H1 (cell line): ENCODE measurements at regions not wholly inside any gene's neighbourhood (a gene's known extent, or its start where the extent isn't known, plus 50 kb on each side); places are given as distances from the start of the nearest gene placed in this dataset.

ENCODE experiments used
- CTCF ChIA-PET: fragments of 300-600 bp; sonication (Branson Sonifier 250); formaldehyde crosslinking; loops from one replicate; lab custom pipeline; 2021; ENCODE audit not compliant: partially characterized antibody; lab: Charles Lee
- POLR2A ChIA-PET: fragments of 300-600 bp; sonication (Branson Sonifier 250); formaldehyde crosslinking; loops from one replicate; lab custom pipeline; 2021; ENCODE audit warnings: inconsistent platforms; ENCODE audit not compliant: partially characterized antibody; lab: Charles Lee
- DNase-seq, 2 experiments: peaks; one replicate each; pipeline versions ENCODE4 v3.0.0 to v3.0.0-alpha.2; 2010 to 2022; ENCODE audit warnings: low spot score in 2 of 2, low read depth in 1 of 2, mixed read lengths in 1 of 2
- FAIRE-seq: peaks from 2 replicates; lab custom pipeline; 2011; peaks lifted over from hg19 to GRCh38; lab: Jason Lieb, UNC
- H2AFZ ChIP-seq: 2 replicates; pipeline ENCODE4 v1.8.1; 2012; ENCODE audit warnings: low read length, inconsistent platforms
- H2AK5ac ChIP-seq: 2 replicates; pipeline ENCODE4 v1.6.1; 2013; ENCODE audit warnings: low read depth, low read length
- H2BK120ac ChIP-seq: replicated peaks from 2 replicates; pipeline ENCODE3; 2013; ENCODE audit warnings: low read depth, low read length, inconsistent platforms
- H2BK12ac ChIP-seq: 2 replicates; pipeline ENCODE4 v1.6.1; 2013; ENCODE audit warnings: low read depth, low read length
- H2BK15ac ChIP-seq: 2 replicates; pipeline ENCODE4 v1.6.1; 2013; ENCODE audit warnings: low read length
- H2BK20ac ChIP-seq: 2 replicates; pipeline ENCODE4 v1.6.1; 2013; ENCODE audit warnings: low read length
- H2BK5ac ChIP-seq: 2 replicates; pipeline ENCODE4 v1.6.1; 2013; ENCODE audit warnings: low read depth, low read length
- H3K14ac ChIP-seq: 2 replicates; pipeline ENCODE4 v1.6.1; 2013; ENCODE audit warnings: inconsistent platforms; ENCODE audit not compliant: insufficient read length
- H3K18ac ChIP-seq: 2 replicates; pipeline ENCODE4 v1.6.1; 2013; ENCODE audit warnings: low read length; ENCODE audit errors: extremely low read depth
- H3K23ac ChIP-seq: 2 replicates; pipeline ENCODE4 v1.6.1; 2013; ENCODE audit warnings: inconsistent platforms; ENCODE audit not compliant: insufficient read length
- H3K23me2 ChIP-seq: 2 replicates; pipeline ENCODE4 v1.6.1; 2013; ENCODE audit warnings: low read depth, low read length
- H3K27ac ChIP-seq: 2 replicates; pipeline ENCODE4 v1.6.1; 2011; ENCODE audit warnings: low read depth, low read length, inconsistent platforms
- H3K27me3 ChIP-seq, 4 experiments: replicated peaks in 1 of 4; 1 replicate in 1 of 4; 2 replicates in 3 of 4; pipeline versions ENCODE4 v1.6.1 to v1.8.1; 2011 to 2013; ENCODE audit warnings: low read length in 3 of 4, mild to moderate bottlenecking in 3 of 4, inconsistent platforms in 2 of 4, mixed read lengths in 2 of 4, moderate library complexity in 1 of 4; ENCODE audit not compliant: control insufficient read depth in 3 of 4, insufficient read depth in 3 of 4; ENCODE audit errors: extremely low read depth in 1 of 4
- H3K36me3 ChIP-seq, 4 experiments: 2 replicates each; pipeline versions ENCODE4 v1.6.1 to v1.8.1; 2011 to 2013; ENCODE audit warnings: mild to moderate bottlenecking in 4 of 4, low read length in 3 of 4, moderate library complexity in 2 of 4, control low read depth in 1 of 4, inconsistent platforms in 1 of 4; ENCODE audit not compliant: insufficient read depth in 4 of 4, control insufficient read depth in 2 of 4
- H3K4ac ChIP-seq: replicated peaks from 2 replicates; pipeline ENCODE3; 2013; ENCODE audit warnings: low read length, low read depth, mixed read lengths, inconsistent platforms; ENCODE audit not compliant: insufficient read length
- H3K4me1 ChIP-seq, 4 experiments: replicated peaks in 1 of 4; 1 replicate in 1 of 4; 2 replicates in 3 of 4; pipeline versions ENCODE4 v1.6.1 to v1.8.1; 2011 to 2013; ENCODE audit warnings: low read length in 3 of 4, inconsistent platforms in 2 of 4, mixed read lengths in 1 of 4; ENCODE audit not compliant: insufficient read depth in 4 of 4, control insufficient read depth in 3 of 4
- H3K4me2 ChIP-seq, 2 experiments: 2 replicates each; pipeline versions ENCODE4 v1.6.1 to v1.8.1; 2011 to 2013; ENCODE audit warnings: low read depth in 2 of 2, low read length in 2 of 2, control low read depth in 1 of 2, inconsistent platforms in 1 of 2, mild to moderate bottlenecking in 1 of 2; ENCODE audit not compliant: insufficient read depth in 1 of 2
- H3K4me3 ChIP-seq, 4 experiments: fragments of 200-600, 300-600 bp in 1 of 4; sonication (generic), shearing (Covaris generic), sonication (Bioruptor Twin) in 1 of 4; 2 replicates each; pipeline versions ENCODE4 v1.5.1 to v1.8.1; 2011 to 2016; ENCODE audit warnings: low read length in 4 of 4, low read depth in 3 of 4, control low read depth in 2 of 4, inconsistent platforms in 2 of 4, mild to moderate bottlenecking in 2 of 4, mixed read lengths in 1 of 4, moderate library complexity in 1 of 4; ENCODE audit not compliant: insufficient read depth in 2 of 4; ENCODE audit errors: extremely low read depth in 1 of 4
- H3K56ac ChIP-seq: replicated peaks from 2 replicates; pipeline ENCODE3; 2013; ENCODE audit warnings: low read depth, mild to moderate bottlenecking, mixed read lengths, low read length, inconsistent platforms; ENCODE audit not compliant: insufficient read length
- H3K79me1 ChIP-seq: 2 replicates; pipeline ENCODE4 v1.6.1; 2013; ENCODE audit warnings: low read depth, low read length, control low read depth
- H3K79me2 ChIP-seq, 2 experiments: 2 replicates each; pipeline versions ENCODE4 v1.6.1 to v1.8.1; 2012 to 2013; ENCODE audit warnings: low read length in 2 of 2, mild to moderate bottlenecking in 2 of 2, inconsistent platforms in 1 of 2; ENCODE audit not compliant: insufficient read depth in 2 of 2, control insufficient read depth in 1 of 2
- H3K9ac ChIP-seq, 4 experiments: replicated peaks in 1 of 4; 1 replicate in 1 of 4; 2 replicates in 3 of 4; pipeline versions ENCODE4 v1.6.1 to v1.8.1; 2011 to 2013; ENCODE audit warnings: low read depth in 3 of 4, low read length in 3 of 4, control low read depth in 2 of 4, mild to moderate bottlenecking in 2 of 4, moderate library complexity in 2 of 4, inconsistent platforms in 1 of 4; ENCODE audit errors: extremely low read depth in 1 of 4
- H3K9me3 ChIP-seq, 2 experiments: 2 replicates each; pipeline versions ENCODE4 v1.6.1 to v1.8.1; 2012 to 2013; ENCODE audit warnings: mild to moderate bottlenecking in 2 of 2, moderate library complexity in 2 of 2, control low read depth in 1 of 2, inconsistent platforms in 1 of 2, low read depth in 1 of 2, low read length in 1 of 2, mixed read lengths in 1 of 2; ENCODE audit not compliant: insufficient read depth in 2 of 2
- H4K20me1 ChIP-seq, 2 experiments: replicated peaks in 1 of 2; 2 replicates each; pipeline versions ENCODE3 to v1.8.1; 2011 to 2013; ENCODE audit warnings: inconsistent platforms in 2 of 2, low read length in 2 of 2, mild to moderate bottlenecking in 1 of 2; ENCODE audit not compliant: insufficient read depth in 2 of 2, control insufficient read depth in 1 of 2
- H4K5ac ChIP-seq: 2 replicates; pipeline ENCODE4 v1.6.1; 2013; ENCODE audit warnings: low read length, low read depth, mixed read lengths, inconsistent platforms; ENCODE audit not compliant: insufficient read length
- H4K8ac ChIP-seq: 2 replicates; pipeline ENCODE4 v1.8.0; 2013; ENCODE audit warnings: mild to moderate bottlenecking, moderate library complexity, low read length, inconsistent platforms; ENCODE audit not compliant: insufficient read depth; ENCODE audit errors: extremely low read depth
- H4K91ac ChIP-seq: replicated peaks from 2 replicates; pipeline ENCODE3; 2013; ENCODE audit warnings: low read length, mixed read lengths, inconsistent platforms; ENCODE audit not compliant: insufficient read length
- BACH1 ChIP-seq: IDR thresholded peaks from 2 replicates; pipeline ENCODE4 v1.6.1; 2012; ENCODE audit warnings: low read length, improper control_type of control experiment
- BCL11A ChIP-seq, 2 experiments: IDR thresholded peaks; one replicate each; pipeline ENCODE4 v1.6.1; 2011; ENCODE audit warnings: low read depth in 2 of 2, low read length in 2 of 2, mild to moderate bottlenecking in 2 of 2
- CHD1 ChIP-seq: IDR thresholded peaks from 2 replicates; pipeline ENCODE4 v1.6.1; 2012; ENCODE audit warnings: low read depth, low read length, improper control_type of control experiment
- FOSL1 ChIP-seq: IDR thresholded peaks from 2 replicates; pipeline ENCODE4 v1.6.1; 2011; ENCODE audit warnings: mild to moderate bottlenecking, low read depth, low read length, moderate library complexity; ENCODE audit not compliant: insufficient read depth
- GABPA ChIP-seq: IDR thresholded peaks from 2 replicates; pipeline ENCODE4 v1.6.1; 2011; ENCODE audit warnings: mild to moderate bottlenecking, low read length, moderate library complexity, borderline replicate concordance; ENCODE audit not compliant: insufficient read depth
- GTF2F1 ChIP-seq: IDR thresholded peaks from 2 replicates; pipeline ENCODE4 v1.6.1; 2012; ENCODE audit warnings: low read depth, low read length, improper control_type of control experiment, borderline replicate concordance
- JUN ChIP-seq: IDR thresholded peaks from 2 replicates; pipeline ENCODE4 v1.6.1; 2011; ENCODE audit warnings: low read depth, mild to moderate bottlenecking, improper control_type of control experiment, low read length
- RXRA ChIP-seq: IDR thresholded peaks from 2 replicates; pipeline ENCODE4 v1.6.1; 2011; ENCODE audit warnings: low read depth, mild to moderate bottlenecking, low read length, moderate library complexity; ENCODE audit not compliant: insufficient read depth
- SIRT6 ChIP-seq: IDR thresholded peaks from one replicate; pipeline ENCODE4 v1.7.1; 2012; ENCODE audit warnings: low read length, inconsistent platforms
- SP2 ChIP-seq: IDR thresholded peaks from 2 replicates; pipeline ENCODE4 v1.6.1; 2012; ENCODE audit warnings: mild to moderate bottlenecking, low read length, inconsistent platforms

- POLR2A ChIA-PET, result no interaction called here
- H3K79me2 ChIP-seq, result no peaks in the 10 kb centered on the region
Measured at GRCh38 chr6:165753506-165753905, 90.5 kb upstream of the PDE10A start.

More at GRCh38 chr6:165753506-165753905, 90.5 kb upstream of the PDE10A start:
- no peaks in the 10 kb centered on the region for H3K79me1 ChIP-seq
- H4K8ac ChIP-seq, result no peak overlapping the region
- peaks cover 5% of the 10 kb centered on the region; the same call in 1 of the 2 replicates for H3K23me2 ChIP-seq
- no peak overlapping the region for H2BK12ac ChIP-seq
- H2BK20ac ChIP-seq, result no peak overlapping the region
- no peak overlapping the region for H2BK120ac ChIP-seq
- FAIRE-seq, result no peak
- no peak overlapping the region for H3K4me3 ChIP-seq
- H3K18ac ChIP-seq, result no peak overlapping the region
- H4K20me1 ChIP-seq, result peaks cover 0 to 2% of the 10 kb centered on the region in 2 experiments
- TF ChIP-seq FOSL1, result no peak
- no peak for TF ChIP-seq CHD1
- TF ChIP-seq GTF2F1, result no peak
- no peak for TF ChIP-seq BACH1
- no peak for TF ChIP-seq BCL11A (IDR thresholded peaks at IDR 0.05; ENCODE audit: low read depth in 2 of 2, low read length in 2 of 2)
- no peak for TF ChIP-seq SIRT6
- TF ChIP-seq SP2, result no peak
- TF ChIP-seq JUN, result no peak
- no peak for TF ChIP-seq GABPA
- no peak for TF ChIP-seq RXRA
- TF ChIP-seq, all 59 proteins: peak for 0
- H3K9me3 ChIP-seq, result peaks cover 0 to 3% of the 10 kb centered on the region in 2 experiments; a peak in 1 of 4 replicates
- no peak overlapping the region for H3K14ac ChIP-seq
- H3K27me3 ChIP-seq, result no peaks in the 10 kb centered on the region
- H3K56ac ChIP-seq, result no peak overlapping the region
- no peak overlapping the region for H2AK5ac ChIP-seq
- H3K4me1 ChIP-seq, result 0 out of 7 replicates have a peak, but pooled peaks cover 0 to 2% (median 0%) of the 10 kb centered on the region in 4 experiments
- H3K4me2 ChIP-seq, result no peak overlapping the region
- no peak overlapping the region for H2BK15ac ChIP-seq
- DNase-seq, result no peak
- H2AFZ ChIP-seq, result no peak overlapping the region
- no peak overlapping the region for H4K91ac ChIP-seq
- no peak overlapping the region for H2BK5ac ChIP-seq
- no peaks in the 10 kb centered on the region for H3K36me3 ChIP-seq
- H3K4ac ChIP-seq, result no peak overlapping the region
- no peak overlapping the region for H3K23ac ChIP-seq
- no peak overlapping the region for H4K5ac ChIP-seq
- CTCF ChIA-PET, result interaction anchor here (0.6 to 2.9 kb wide), 4 partner anchors 10 to 279 kb away, joined by 3 to 11 read pairs (median 4); no protein-coding TSS in a partner anchor
- H3K27ac ChIP-seq, result no peak overlapping the region
- no peak overlapping the region for H3K9ac ChIP-seq
